ENCODE measurements at regions not wholly inside any gene's neighbourhood (a gene's known extent, or its start where the extent isn't known, plus 50 kb on each side); places are given as distances from the start of the nearest gene placed in this dataset.

DNA sequence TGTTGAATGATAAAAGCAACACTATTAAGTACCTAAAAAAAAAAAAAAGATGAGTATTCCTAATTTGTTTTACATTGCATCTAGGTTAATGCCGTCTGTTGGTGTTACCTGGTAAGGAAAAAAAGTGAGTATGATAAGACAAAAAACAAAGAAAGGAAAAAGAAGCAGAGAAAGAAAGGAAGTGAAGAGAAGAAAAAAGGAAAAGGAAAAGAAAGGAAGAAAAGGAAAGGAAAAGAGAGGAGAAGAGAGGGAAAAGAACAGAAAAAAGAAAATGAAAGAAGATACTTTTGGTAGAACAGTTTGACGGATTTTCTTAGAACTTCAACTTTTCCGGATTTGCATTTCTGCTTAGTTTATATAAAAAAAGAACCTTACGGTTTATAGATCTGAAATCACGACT lies 387.9 kb downstream of the METTL4 start:
- no peak for DNase-seq (ENCODE audit: low spot score)
- TF ChIP-seq CTCF (IDR thresholded peaks at IDR 0.05; ENCODE audit: extremely low read depth, missing control alignments), result no peak

- no peak for DNase-seq (ENCODE audit: low spot score)
- no peak for TF ChIP-seq CTCF (IDR thresholded peaks at IDR 0.05; ENCODE audit: extremely low read depth, missing control alignments)
Observed at GRCh38 chr18:2186967-2187366, 384.3 kb downstream of the METTL4 start.

DNA sequence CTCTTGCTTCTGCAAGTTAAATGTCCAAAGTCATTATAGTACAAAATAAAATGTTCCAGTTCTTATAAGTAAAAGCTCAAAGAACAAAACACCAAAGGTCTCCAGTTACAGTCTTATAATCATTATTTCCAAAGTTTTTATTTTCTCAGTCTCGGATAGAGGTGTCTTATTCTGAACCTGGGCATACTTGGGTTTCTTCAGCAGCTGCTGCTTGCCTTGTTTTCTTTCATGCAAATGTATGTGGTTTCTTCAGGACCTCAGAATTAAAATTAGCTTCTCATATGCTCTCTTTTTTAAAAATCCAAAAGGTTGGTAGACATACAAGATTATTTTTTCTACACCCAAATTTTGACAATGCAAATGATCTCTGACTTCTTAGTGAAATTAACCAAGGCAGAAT lies 383.0 kb downstream of the METTL4 start:
- DNase-seq (ENCODE audit: low spot score), result no peak
- no peak for TF ChIP-seq CTCF (IDR thresholded peaks at IDR 0.05; ENCODE audit: extremely low read depth, missing control alignments)

- no peak for TF ChIP-seq CTCF (IDR thresholded peaks at IDR 0.05; ENCODE audit: extremely low read depth, missing control alignments)
- DNase-seq (ENCODE audit: low spot score), result no peak
Observed at GRCh38 chr18:2191180-2191790, 380.0 kb downstream of the METTL4 start.

DNA sequence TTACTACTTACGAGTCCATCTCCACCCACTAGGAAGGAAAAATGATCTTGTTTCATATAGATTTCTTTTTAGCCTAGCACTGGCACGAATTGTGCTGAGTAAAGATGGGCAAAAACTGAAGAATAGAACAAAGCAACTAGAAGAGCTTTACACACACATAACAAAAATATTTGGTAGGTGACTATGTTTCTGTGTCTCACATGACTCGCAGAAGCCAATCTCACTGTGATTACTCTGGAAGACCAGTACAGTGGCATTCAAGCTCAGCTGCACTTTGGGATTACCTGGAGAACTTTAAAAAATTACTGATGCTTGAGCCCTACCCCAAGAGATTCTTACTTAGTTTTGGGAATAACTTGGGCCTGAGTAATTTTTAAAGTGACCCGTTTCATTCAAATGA lies 378.7 kb downstream of the METTL4 start:
- DNase-seq (ENCODE audit: low spot score), result no peak
- TF ChIP-seq CTCF (IDR thresholded peaks at IDR 0.05; ENCODE audit: extremely low read depth, missing control alignments), result no peak

GRCh38 chr18:2197946-2198345 lies 373.4 kb downstream of the METTL4 start:
- TF ChIP-seq CTCF (IDR thresholded peaks at IDR 0.05; ENCODE audit: extremely low read depth, missing control alignments), result no peak
- DNase-seq (ENCODE audit: low spot score), result no peak

DNA sequence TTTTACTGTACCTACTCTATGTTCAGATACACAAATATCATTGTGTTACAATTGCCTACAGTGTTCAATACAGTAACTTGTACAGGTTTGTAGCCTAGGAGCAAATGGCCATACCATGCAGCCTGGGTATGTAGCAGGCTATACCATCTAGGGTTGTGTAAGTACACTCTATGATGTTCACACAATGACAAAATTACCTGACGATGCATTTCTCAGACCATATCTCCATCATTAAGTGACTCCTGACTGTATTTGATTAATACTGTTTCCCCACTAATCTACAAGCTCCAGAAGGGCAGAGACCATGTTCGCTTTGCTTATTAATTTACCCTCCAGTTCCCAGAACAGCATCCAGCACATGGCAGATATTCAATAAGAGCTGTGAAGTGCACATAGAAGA lies 372.2 kb downstream of the METTL4 start:
- no peak for TF ChIP-seq CTCF (IDR thresholded peaks at IDR 0.05; ENCODE audit: extremely low read depth, missing control alignments)
- no peak for DNase-seq (ENCODE audit: low spot score)

Measured in GM20000 (cell line).